ENCODE measurements at regions not wholly inside any gene's neighbourhood (a gene's known extent, or its start where the extent isn't known, plus 50 kb on each side); places are given as distances from the start of the nearest gene placed in this dataset.

GRCh38 chr13:109977212-109977968 lies 191.0 kb upstream of the IRS2 start:
- no peak for DNase-seq (ENCODE audit: low read depth)

GRCh38 chr13:109976206-109976997 lies 190.0 kb upstream of the IRS2 start:
- no peak for DNase-seq (ENCODE audit: low read depth)

GRCh38 chr13:109974354-109974753 lies 188.0 kb upstream of the IRS2 start:
- DNase-seq (ENCODE audit: low read depth), result no peak

GRCh38 chr13:109973279-109973678 lies 186.9 kb upstream of the IRS2 start:
- DNase-seq (ENCODE audit: low read depth), result no peak

- DNase-seq (ENCODE audit: low read depth), result no peak
These were observed 185.2 kb upstream of the IRS2 start for GRCh38 chr13:109971456-109972090.

- DNase-seq (ENCODE audit: low read depth), result no peak
These were observed 184.6 kb upstream of the IRS2 start for GRCh38 chr13:109971006-109971405.

GRCh38 chr13:109968876-109969577 lies 182.6 kb upstream of the IRS2 start:
- no peak for DNase-seq (ENCODE audit: low read depth)

GRCh38 chr13:109963960-109964563 lies 177.7 kb upstream of the IRS2 start:
- no peak for DNase-seq (ENCODE audit: low read depth)

GRCh38 chr13:109963384-109963783 lies 177.0 kb upstream of the IRS2 start:
- no peak for DNase-seq (ENCODE audit: low read depth)

- DNase-seq (ENCODE audit: low read depth), result no peak
These were observed 173.5 kb upstream of the IRS2 start for GRCh38 chr13:109959903-109960302.

- no peak for DNase-seq (ENCODE audit: low read depth)
These were observed 171.5 kb upstream of the IRS2 start for GRCh38 chr13:109957875-109958274.

GRCh38 chr13:109955598-109955997 lies 169.2 kb upstream of the IRS2 start:
- no peak for DNase-seq (ENCODE audit: low read depth)

GRCh38 chr13:109954441-109954840 lies 168.1 kb upstream of the IRS2 start:
- no peak for DNase-seq (ENCODE audit: low read depth)

- DNase-seq (ENCODE audit: low read depth), result no peak
These were observed 165.1 kb upstream of the IRS2 start for GRCh38 chr13:109951491-109951890.

- DNase-seq (ENCODE audit: low read depth), result no peak
These were observed 163.0 kb upstream of the IRS2 start for GRCh38 chr13:109949397-109949796.

GRCh38 chr13:109947006-109947405 lies 160.6 kb upstream of the IRS2 start:
- DNase-seq (ENCODE audit: low read depth), result no peak

GRCh38 chr13:109945206-109945960 lies 159.0 kb upstream of the IRS2 start:
- DNase-seq (ENCODE audit: low read depth), result peak; percentile 35

GRCh38 chr13:109941951-109942350 lies 155.6 kb upstream of the IRS2 start:
- no peak for DNase-seq (ENCODE audit: low read depth)

GRCh38 chr13:109941221-109941620 lies 154.8 kb upstream of the IRS2 start:
- DNase-seq (ENCODE audit: low read depth), result no peak

- DNase-seq (ENCODE audit: low read depth), result no peak
These were observed 154.3 kb upstream of the IRS2 start for GRCh38 chr13:109940637-109941036.

- DNase-seq (ENCODE audit: low read depth), result no peak
These were observed 153.5 kb upstream of the IRS2 start for GRCh38 chr13:109939838-109940237.
